Astrocyte of the cerebellum (primary cell): ENCODE measurements at regions not wholly inside any gene's neighbourhood (a gene's known extent, or its start where the extent isn't known, plus 50 kb on each side); places are given as distances from the start of the nearest gene placed in this dataset.
"Not testable (repeated sequence)": the region's sequence is repeated elsewhere in the genome, so short reads cannot be mapped to it uniquely, and the experiment has no call there.

Experiments used
- DNase-seq: peaks from one replicate; pipeline ENCODE4 v3.0.0-alpha.2; 2011; ENCODE audit warnings: low read depth
- H3K4me3 ChIP-seq: 2 replicates; pipeline ENCODE4 v1.5.1; 2011; ENCODE audit warnings: mild to moderate bottlenecking, low read depth, low read length, moderate library complexity
- in situ Hi-C: cut with HindIII; loops from 2 replicates; pipeline ENCODE4 v1.10.0; 2017; ENCODE audit warnings: low sequenced_read_pairs
- TF ChIP-seq, protein P1 (sequence below): IDR thresholded peaks from 2 replicates; pipeline ENCODE4 v1.5.1; 2012; ENCODE audit warnings: low read length, low read depth, moderate library complexity, mild to moderate bottlenecking; ENCODE audit errors: missing control alignments

DNA sequence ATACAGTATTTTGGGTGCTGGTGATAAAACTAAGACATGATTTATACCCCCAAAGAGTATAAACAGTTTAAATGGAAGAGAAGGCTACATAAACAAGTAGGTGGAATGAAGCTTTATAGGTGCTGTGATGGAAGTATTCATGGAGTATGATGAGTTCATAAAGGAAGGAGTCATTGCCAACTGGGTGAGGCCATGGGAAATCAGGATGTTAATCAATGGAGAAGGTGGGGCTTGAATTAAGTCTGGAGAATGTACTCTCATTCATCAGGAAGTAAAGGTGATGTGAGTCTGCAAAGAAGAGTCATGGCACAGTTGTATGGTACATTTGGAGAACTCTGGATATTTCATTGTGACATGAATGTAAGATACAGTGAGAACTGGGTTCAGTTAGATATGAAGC is 147.5 kb upstream of the MME start:
- TF ChIP-seq, protein P1, sequence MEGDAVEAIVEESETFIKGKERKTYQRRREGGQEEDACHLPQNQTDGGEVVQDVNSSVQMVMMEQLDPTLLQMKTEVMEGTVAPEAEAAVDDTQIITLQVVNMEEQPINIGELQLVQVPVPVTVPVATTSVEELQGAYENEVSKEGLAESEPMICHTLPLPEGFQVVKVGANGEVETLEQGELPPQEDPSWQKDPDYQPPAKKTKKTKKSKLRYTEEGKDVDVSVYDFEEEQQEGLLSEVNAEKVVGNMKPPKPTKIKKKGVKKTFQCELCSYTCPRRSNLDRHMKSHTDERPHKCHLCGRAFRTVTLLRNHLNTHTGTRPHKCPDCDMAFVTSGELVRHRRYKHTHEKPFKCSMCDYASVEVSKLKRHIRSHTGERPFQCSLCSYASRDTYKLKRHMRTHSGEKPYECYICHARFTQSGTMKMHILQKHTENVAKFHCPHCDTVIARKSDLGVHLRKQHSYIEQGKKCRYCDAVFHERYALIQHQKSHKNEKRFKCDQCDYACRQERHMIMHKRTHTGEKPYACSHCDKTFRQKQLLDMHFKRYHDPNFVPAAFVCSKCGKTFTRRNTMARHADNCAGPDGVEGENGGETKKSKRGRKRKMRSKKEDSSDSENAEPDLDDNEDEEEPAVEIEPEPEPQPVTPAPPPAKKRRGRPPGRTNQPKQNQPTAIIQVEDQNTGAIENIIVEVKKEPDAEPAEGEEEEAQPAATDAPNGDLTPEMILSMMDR, result no peak
- no peak for DNase-seq
- H3K4me3 ChIP-seq, result no peak overlapping the region
- in situ Hi-C loops, result no loop called here

DNA sequence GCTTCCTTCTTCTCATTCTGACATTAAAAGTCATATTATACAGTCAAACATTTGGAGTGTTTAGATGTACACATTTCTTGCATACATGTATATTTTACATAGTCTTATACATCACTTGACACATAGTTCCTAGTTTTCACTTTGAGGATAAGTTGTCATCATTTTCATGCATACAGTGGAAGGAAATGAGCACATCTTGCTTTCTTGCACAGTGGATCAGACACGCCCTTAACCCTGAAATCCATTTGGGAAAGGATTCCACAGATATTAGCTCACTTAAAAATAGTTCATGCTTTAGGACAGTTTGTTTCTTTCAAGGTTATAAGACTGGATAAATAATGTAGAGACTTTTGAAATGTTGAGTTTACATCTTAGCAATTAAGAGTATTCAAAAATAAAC is 148.6 kb upstream of the MME start:
- in situ Hi-C loops, result no loop called here
- no peak for DNase-seq

DNA sequence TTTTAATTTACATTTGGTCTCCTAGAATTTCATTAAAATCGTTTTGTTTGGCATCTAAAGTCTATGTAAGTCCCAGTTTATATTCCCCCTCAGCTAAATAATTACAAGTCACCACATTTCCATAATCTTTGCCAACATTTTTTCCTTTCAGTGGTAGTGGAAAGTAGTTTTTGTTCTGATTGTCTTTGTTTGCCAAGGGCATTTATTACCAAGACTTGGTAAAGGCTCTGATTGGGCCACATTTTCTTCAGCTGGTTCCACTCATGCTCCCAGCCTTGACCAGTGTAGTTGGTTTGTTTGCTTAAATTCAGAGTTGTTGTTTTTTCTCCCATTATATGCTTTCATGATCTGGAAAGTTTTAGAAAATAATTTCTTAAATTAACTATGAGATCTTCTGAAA is 153.4 kb upstream of the MME start:
- in situ Hi-C loops, result no loop called here
- peak; percentile 6 for DNase-seq
- TF ChIP-seq, protein P1, result no peak
- H3K4me3 ChIP-seq, result no peak overlapping the region

More for the DNA sequence above, 148.6 kb upstream of the MME start:
- H3K4me3 ChIP-seq, result no peak overlapping the region
- TF ChIP-seq, protein P1, result no peak

DNA sequence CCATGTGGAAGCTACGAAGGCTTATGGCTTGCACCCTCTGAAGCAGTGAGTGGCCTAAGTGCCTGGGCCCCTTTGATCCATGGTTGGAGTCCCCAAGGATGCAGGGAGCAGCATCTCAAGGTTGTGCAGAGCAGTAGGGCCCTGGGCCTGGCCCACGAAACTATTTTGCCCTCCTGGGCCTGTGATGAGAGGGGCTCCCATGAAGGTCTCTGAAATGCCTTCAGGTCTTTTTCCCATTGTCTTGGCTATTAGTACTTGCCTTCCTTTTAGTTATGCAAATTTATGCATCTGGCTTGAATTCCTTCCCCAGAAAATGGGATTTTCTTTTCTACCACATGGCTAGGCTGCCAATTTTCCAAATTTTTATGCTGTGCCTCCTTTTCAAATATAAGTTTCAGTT is 158.8 kb upstream of the MME start:
- DNase-seq, result no peak
- in situ Hi-C loops, result no loop called here
- TF ChIP-seq, protein P1, result no peak
- no peak overlapping the region for H3K4me3 ChIP-seq

DNA sequence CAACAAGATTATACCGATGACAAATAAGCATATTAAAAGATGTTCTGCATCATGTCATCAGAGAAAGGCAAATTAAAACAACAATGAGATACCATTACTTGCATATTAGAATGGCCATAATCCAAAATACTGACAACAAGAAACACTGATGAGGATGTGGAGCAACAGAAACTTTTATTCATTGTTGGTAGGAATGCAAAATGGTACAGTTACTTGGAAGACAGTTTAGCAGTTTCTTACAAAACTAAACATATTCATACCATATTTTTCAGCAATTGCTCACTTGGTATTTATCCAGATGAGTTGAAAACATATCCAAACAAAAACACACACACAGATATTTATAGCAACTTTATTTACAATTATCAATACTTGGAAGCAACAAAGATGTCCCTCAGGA is 160.9 kb upstream of the MME start:
- in situ Hi-C loops, result no loop called here
- TF ChIP-seq, protein P1, result no peak
- no peak for DNase-seq
- H3K4me3 ChIP-seq, result no peak overlapping the region

DNA sequence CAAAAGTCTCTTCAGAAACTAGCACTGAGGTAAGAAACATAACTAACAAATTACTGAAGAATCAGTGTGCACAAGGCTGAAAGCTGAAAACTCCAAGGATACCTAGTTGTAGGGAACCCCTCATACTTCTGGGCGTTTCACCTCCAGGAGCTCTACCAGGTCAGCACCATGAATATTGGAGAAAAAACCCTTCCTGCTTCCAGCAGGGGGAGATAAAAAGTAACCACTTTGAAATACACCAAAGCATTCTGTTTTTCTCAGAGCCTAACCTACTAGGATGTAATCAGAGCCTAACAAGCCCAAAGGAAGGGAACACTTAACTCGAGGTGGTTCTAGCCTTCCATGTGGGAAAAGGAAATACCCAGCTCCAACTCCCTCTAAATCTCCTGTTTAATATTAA is 175.8 kb upstream of the MME start:
- TF ChIP-seq, protein P1, result peak; percentile 55
- H3K4me3 ChIP-seq, result no peak overlapping the region
- DNase-seq, result no peak
- in situ Hi-C loops, result no loop called here

DNA sequence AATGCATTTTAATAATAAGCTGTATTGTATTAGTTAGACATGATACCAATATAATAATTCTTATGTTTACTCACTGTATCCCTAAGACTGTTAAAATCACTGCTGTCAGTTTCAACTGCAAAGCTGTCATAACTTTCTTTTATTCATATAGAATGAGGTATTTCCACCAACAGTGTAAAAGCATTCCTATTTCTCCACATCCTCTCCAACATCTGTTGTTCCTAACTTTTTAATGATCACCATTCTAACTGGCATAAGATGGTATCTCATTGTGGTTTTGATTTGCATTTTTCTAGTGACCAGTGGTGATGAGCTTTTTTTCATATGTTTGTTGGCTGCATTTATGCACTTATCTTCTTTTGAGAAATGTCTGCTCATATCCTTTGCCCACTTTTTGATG is 177.6 kb upstream of the MME start:
- DNase-seq, H3K4me3 ChIP-seq: not testable (repeated sequence)

More for the DNA sequence above, 177.6 kb upstream of the MME start:
- in situ Hi-C loops, result not testable (repeated sequence)
